CD8-positive, alpha-beta memory T cell (primary cell): ENCODE measurements at regions not wholly inside any gene's neighbourhood (a gene's known extent, or its start where the extent isn't known, plus 50 kb on each side); places are given as distances from the start of the nearest gene placed in this dataset.

ENCODE experiments used
- CTCF ChIA-PET: fragments of 350-600 bp; sonication (Branson Sonifier 250); formaldehyde crosslinking; loops from one replicate; lab custom pipeline; 2021; ENCODE audit warnings: antibody characterized with exemption; lab: Charles Lee
- POLR2A ChIA-PET: fragments of 350-600 bp; sonication (Branson Sonifier 250); formaldehyde crosslinking; loops from one replicate; lab custom pipeline; 2021; ENCODE audit warnings: antibody characterized with exemption; lab: Charles Lee
- DNase-seq, 5 donors: peaks; one replicate each; pipeline versions ENCODE4 v3.0.0 to v3.0.0-alpha.2; 2020 to 2022; ENCODE audit warnings: mixed read lengths in 1 of 5
- H3K27ac ChIP-seq: one replicate; pipeline ENCODE4 v1.7.0; 2013; ENCODE audit warnings: low read depth, mild to moderate bottlenecking, low read length, moderate library complexity
- H3K27me3 ChIP-seq: 2 replicates; pipeline ENCODE4 v1.7.0; 2013; ENCODE audit warnings: low read length, mild to moderate bottlenecking; ENCODE audit not compliant: insufficient read depth, poor library complexity, severe bottlenecking
- H3K36me3 ChIP-seq: 2 replicates; pipeline ENCODE4 v1.7.0; 2013; ENCODE audit warnings: mild to moderate bottlenecking, low read length, moderate library complexity; ENCODE audit not compliant: insufficient read depth
- H3K4me1 ChIP-seq: 2 replicates; pipeline ENCODE4 v1.7.0; 2013; ENCODE audit warnings: mild to moderate bottlenecking, low read length, moderate library complexity; ENCODE audit not compliant: insufficient read depth
- H3K4me3 ChIP-seq: 2 replicates; pipeline ENCODE4 v1.7.0; 2013; ENCODE audit warnings: mild to moderate bottlenecking, low read length
- H3K9me3 ChIP-seq: 2 replicates; pipeline ENCODE4 v1.7.0; 2013; ENCODE audit warnings: mild to moderate bottlenecking, low read length
- H3K27ac Mint-ChIP-seq, 8 donors: one replicate each; pipeline ENCODE4 v1.8.0; 2020 to 2021; ENCODE audit warnings: mixed read lengths in 8 of 8, mild to moderate bottlenecking in 6 of 8, inconsistent platforms in 3 of 8, moderate library complexity in 3 of 8
- H3K27me3 Mint-ChIP-seq, 2 donors: one replicate each; pipeline ENCODE4 v1.8.0; 2020 to 2021; ENCODE audit warnings: mixed read lengths in 2 of 2, mild to moderate bottlenecking in 1 of 2, moderate library complexity in 1 of 2
- H3K36me3 Mint-ChIP-seq, 3 donors: one replicate each; pipeline ENCODE4 v1.8.0; 2020 to 2021; ENCODE audit warnings: mixed read lengths in 3 of 3, inconsistent platforms in 1 of 3, mild to moderate bottlenecking in 1 of 3
- H3K4me1 Mint-ChIP-seq, 3 donors: one replicate each; pipeline ENCODE4 v1.8.0; 2020 to 2021; ENCODE audit warnings: mixed read lengths in 3 of 3, inconsistent platforms in 1 of 3, mild to moderate bottlenecking in 1 of 3
- H3K4me3 Mint-ChIP-seq, 7 donors: one replicate each; pipeline ENCODE4 v1.8.0; 2020 to 2021; ENCODE audit warnings: mixed read lengths in 7 of 7, mild to moderate bottlenecking in 6 of 7, moderate library complexity in 4 of 7, inconsistent platforms in 2 of 7
- H3K9me3 Mint-ChIP-seq, 5 donors: one replicate each; pipeline ENCODE4 v1.8.0; 2020 to 2022; ENCODE audit warnings: mixed read lengths in 5 of 5, mild to moderate bottlenecking in 3 of 5, moderate library complexity in 2 of 5, inconsistent platforms in 1 of 5

DNA sequence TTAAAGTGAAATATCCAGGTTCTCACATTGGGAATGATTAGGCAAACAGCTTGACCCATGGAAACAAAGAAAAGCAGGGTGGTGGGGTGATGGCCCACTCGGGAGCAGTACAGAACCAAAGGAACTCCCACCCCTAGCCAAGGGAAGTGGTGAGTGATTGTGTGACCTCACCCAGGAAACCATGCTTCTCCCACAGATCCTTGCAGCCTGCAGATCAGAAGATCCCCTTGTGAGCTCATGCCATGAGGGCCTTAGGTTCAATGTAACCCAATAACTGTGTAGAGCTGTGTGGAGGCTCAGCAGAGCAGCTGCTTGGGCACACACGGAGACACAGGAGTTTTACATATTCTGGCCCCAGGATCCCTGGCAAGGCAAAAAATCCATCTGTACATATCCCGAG lies 311.8 kb upstream of the DPYD start:
- H3K9me3 Mint-ChIP-seq: peaks cover 32 to 46% (median 40%) of the 10 kb centered on the region in 5 donors
- CTCF ChIA-PET: no interaction called here
- H3K4me3 ChIP-seq: no peak overlapping the region
- no peaks in the 10 kb centered on the region for H3K36me3 ChIP-seq
- peak overlapping the region in 1 of 8 donors; percentile 29 for H3K27ac Mint-ChIP-seq
- H3K27ac ChIP-seq: no peak overlapping the region
- POLR2A ChIA-PET: no interaction called here
- peaks cover 0 to 5% of the 10 kb centered on the region in 2 donors for H3K27me3 Mint-ChIP-seq
- H3K36me3 Mint-ChIP-seq: peaks cover 0 to 32% (median 1%) of the 10 kb centered on the region in 3 donors
- H3K4me1 Mint-ChIP-seq: peaks cover 0 to 9% (median 6%) of the 10 kb centered on the region in 3 donors
- no peaks in the 10 kb centered on the region for H3K9me3 ChIP-seq
- no peaks in the 10 kb centered on the region for H3K4me1 ChIP-seq
- peak overlapping the region in 4 of 7 donors; percentile 20 to 45 (median 36) for H3K4me3 Mint-ChIP-seq
- no peak for DNase-seq
- H3K27me3 ChIP-seq: no peaks in the 10 kb centered on the region

DNA sequence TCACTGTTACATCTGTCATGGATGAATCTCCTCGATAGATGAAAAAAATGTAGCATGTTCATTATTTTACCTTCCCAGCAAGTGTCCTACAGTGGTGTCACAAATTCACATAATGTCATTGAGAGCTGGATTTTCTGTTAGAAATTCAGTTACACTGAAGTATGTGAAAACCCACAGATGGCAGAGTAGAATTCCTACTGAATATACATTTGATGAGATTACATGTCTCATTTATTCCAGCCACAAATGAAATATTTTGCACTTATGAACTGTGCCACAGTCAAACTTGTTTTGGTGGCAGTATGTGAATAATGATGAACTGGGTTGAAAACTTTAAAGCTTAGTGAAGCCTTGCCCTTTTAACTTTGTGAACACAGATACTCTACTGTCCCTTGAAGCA lies 301.9 kb upstream of the DPYD start:
- H3K27me3 Mint-ChIP-seq: peaks cover 8 to 20% of the 10 kb centered on the region in 2 donors
- no peaks in the 10 kb centered on the region for H3K36me3 Mint-ChIP-seq
- Histone ChIP-seq H3K27me3 (no peaks in the 10 kb centered on the region), H3K36me3 (no peaks in the 10 kb centered on the region), H3K4me3 (no peak overlapping the region), H3K4me1 (no peaks in the 10 kb centered on the region), H3K27ac (no peak overlapping the region), H3K9me3 (no peaks in the 10 kb centered on the region)
- H3K27ac Mint-ChIP-seq: no peak overlapping the region
- no peaks in the 10 kb centered on the region for H3K4me1 Mint-ChIP-seq
- CTCF ChIA-PET: no interaction called here
- POLR2A ChIA-PET: no interaction called here
- peaks cover 0 to 3% (median 0%) of the 10 kb centered on the region in 5 donors for H3K9me3 Mint-ChIP-seq
- no peak for DNase-seq
- H3K4me3 Mint-ChIP-seq: no peak overlapping the region

DNA sequence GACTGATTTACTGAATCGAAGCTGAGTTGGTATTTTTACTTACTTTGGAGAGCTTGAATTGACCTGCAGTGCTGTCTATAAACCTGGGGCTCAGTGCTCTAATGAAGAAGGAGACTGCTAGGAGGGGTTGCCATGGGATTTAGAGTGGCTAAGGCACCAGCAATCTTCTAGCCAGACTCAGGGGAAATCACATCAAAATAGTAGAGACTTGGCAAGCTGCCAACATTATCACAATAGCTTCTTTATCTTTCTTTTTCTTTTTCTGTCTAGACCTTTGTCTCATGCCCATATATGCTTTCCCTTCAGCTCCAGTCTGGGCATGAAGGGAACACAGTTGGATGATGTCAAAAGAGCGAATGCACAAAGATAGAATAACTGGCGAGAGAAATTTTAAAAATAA lies 301.1 kb upstream of the DPYD start:
- Histone ChIP-seq H3K27me3 (no peaks in the 10 kb centered on the region), H3K36me3 (no peaks in the 10 kb centered on the region), H3K9me3 (no peaks in the 10 kb centered on the region), H3K4me1 (no peaks in the 10 kb centered on the region), H3K27ac (no peak overlapping the region), H3K4me3 (no peak overlapping the region)
- ChIA-PET CTCF (no interaction called here), POLR2A (interaction anchor here (0.6 kb wide), 1 partner anchor 281 kb away, joined by 3 read pairs; no protein-coding TSS in a partner anchor)
- H3K4me3 Mint-ChIP-seq: no peak overlapping the region
- no peaks in the 10 kb centered on the region for H3K36me3 Mint-ChIP-seq
- no peak for DNase-seq
- H3K27ac Mint-ChIP-seq: no peak overlapping the region
- H3K9me3 Mint-ChIP-seq: peaks cover 0 to 3% (median 0%) of the 10 kb centered on the region in 5 donors
- peaks cover 8 to 21% of the 10 kb centered on the region in 2 donors for H3K27me3 Mint-ChIP-seq
- no peaks in the 10 kb centered on the region for H3K4me1 Mint-ChIP-seq

DNA sequence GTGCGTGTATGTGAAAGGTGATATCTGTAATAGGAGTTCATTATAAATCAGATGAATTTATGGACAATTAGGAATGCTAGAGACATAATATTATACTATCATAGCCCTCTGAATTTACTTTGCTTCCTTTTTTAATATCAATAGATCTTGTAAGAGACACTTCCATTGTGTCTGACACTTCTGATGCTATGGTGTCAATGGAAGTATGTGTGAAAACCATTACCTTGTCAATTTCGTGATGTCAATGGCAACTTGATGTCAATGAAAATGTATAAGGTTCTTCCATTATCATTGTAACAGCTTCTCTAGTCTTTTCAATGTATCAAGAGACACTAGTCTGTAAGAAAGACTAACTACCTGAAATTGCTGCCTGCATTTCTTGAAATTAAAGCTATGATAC lies 296.8 kb upstream of the DPYD start:
- no peak overlapping the region for H3K27ac Mint-ChIP-seq
- ChIA-PET POLR2A (no interaction called here), CTCF (no interaction called here)
- no peak for DNase-seq
- no peaks in the 10 kb centered on the region for H3K4me1 ChIP-seq
- no peaks in the 10 kb centered on the region for H3K9me3 ChIP-seq
- H3K36me3 Mint-ChIP-seq: no peaks in the 10 kb centered on the region
- H3K36me3 ChIP-seq: no peaks in the 10 kb centered on the region
- no peak overlapping the region for H3K4me3 Mint-ChIP-seq
- H3K4me1 Mint-ChIP-seq: no peaks in the 10 kb centered on the region
- peaks cover 5 to 25% of the 10 kb centered on the region in 2 donors for H3K27me3 Mint-ChIP-seq
- H3K27ac ChIP-seq: no peak overlapping the region
- H3K9me3 Mint-ChIP-seq: no peaks in the 10 kb centered on the region
- no peaks in the 10 kb centered on the region for H3K27me3 ChIP-seq
- H3K4me3 ChIP-seq: no peak overlapping the region

DNA sequence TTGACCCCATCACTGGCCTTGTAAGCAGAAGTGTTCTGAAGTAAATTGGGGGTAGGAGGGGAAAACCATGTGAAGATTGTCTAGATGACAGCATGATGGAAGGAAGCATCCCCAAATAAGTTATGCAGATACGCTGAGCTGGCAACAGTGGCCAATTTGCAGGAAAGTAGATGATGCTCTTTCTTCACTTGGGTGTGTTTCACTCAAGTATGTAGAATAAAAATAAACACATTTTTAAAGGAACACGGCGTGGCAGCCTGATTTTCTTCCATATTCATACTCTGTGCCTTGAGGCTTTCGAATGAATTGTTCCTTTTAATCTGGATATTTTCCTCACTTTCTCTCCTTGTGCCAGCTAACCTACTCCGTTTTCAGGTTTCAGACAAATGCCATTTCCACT lies 295.5 kb upstream of the DPYD start:
- H3K27me3 ChIP-seq: no peaks in the 10 kb centered on the region
- Mint-ChIP-seq H3K4me1 (no peaks in the 10 kb centered on the region), H3K4me3 (no peak overlapping the region), H3K36me3 (no peaks in the 10 kb centered on the region), H3K27ac (no peak overlapping the region), H3K9me3 (no peaks in the 10 kb centered on the region), H3K27me3 (peaks cover 5 to 17% of the 10 kb centered on the region in 2 donors)
- POLR2A ChIA-PET: no interaction called here
- CTCF ChIA-PET: no interaction called here
- no peaks in the 10 kb centered on the region for H3K4me1 ChIP-seq
- H3K9me3 ChIP-seq: no peaks in the 10 kb centered on the region
- no peak for DNase-seq
- no peak overlapping the region for H3K27ac ChIP-seq
- H3K36me3 ChIP-seq: no peaks in the 10 kb centered on the region
- no peak overlapping the region for H3K4me3 ChIP-seq

DNA sequence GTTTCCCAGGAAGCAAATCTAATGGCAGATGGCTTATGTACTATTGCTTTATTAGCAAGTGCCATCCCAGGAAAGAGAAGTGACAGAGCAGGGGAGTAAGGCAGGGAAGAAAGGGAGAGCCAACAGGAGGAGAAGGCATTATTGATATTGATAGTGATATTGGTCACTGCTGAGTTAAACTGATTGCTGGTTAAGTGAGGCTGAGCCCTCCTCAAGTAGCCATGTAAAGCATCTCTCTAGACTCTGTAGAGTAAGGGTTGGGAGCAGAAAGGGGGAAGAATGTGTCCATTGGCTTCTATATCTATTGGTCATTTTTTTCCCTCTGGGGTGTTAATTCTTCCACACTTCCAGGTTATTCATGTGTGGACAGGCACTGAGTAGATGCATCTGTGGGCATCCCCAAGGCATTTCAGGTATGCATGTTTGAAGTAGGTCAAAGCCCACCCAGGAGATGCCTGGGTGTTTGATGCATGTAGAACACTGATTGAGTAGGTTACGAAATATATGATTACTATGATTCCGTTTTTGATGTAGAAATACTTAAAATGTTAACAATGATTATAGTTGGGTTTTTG lies 290.5 kb upstream of the DPYD start:
- peaks cover under 1 to 6% of the 10 kb centered on the region in 2 donors for H3K27me3 Mint-ChIP-seq
- no peaks in the 10 kb centered on the region for H3K36me3 Mint-ChIP-seq
- H3K9me3 Mint-ChIP-seq: no peaks in the 10 kb centered on the region
- Histone ChIP-seq H3K4me1 (no peaks in the 10 kb centered on the region), H3K9me3 (no peaks in the 10 kb centered on the region), H3K36me3 (no peaks in the 10 kb centered on the region), H3K4me3 (no peak overlapping the region), H3K27me3 (no peaks in the 10 kb centered on the region), H3K27ac (no peak overlapping the region)
- H3K27ac Mint-ChIP-seq: no peak overlapping the region
- no peak overlapping the region for H3K4me3 Mint-ChIP-seq
- H3K4me1 Mint-ChIP-seq: no peaks in the 10 kb centered on the region
- DNase-seq: no peak
- ChIA-PET POLR2A (no interaction called here), CTCF (no interaction called here)

DNA sequence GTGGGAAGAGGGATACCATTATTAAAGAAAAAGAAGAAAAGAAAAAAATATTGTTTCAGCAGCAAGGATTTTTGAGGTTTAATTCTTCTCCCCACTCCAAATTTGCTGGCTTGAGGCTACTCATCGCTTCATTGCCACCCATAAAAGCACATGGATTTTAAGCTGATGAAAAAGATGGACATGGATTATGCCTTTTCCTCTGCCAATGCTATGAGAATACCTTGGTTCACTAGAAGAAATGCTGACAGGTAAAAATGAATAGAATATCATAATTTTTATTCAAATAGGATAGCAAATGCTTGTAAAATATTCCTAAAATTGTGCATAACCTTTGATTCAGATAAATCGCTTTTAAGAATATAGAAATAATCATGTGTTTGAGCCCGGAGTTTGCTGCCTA lies 289.7 kb upstream of the DPYD start:
- H3K4me3 ChIP-seq: no peak overlapping the region
- Mint-ChIP-seq H3K27ac (no peak overlapping the region), H3K27me3 (peaks cover 0 to 3% of the 10 kb centered on the region in 2 donors), H3K36me3 (no peaks in the 10 kb centered on the region), H3K9me3 (no peaks in the 10 kb centered on the region), H3K4me1 (no peaks in the 10 kb centered on the region), H3K4me3 (no peak overlapping the region)
- no peaks in the 10 kb centered on the region for H3K4me1 ChIP-seq
- H3K27me3 ChIP-seq: no peaks in the 10 kb centered on the region
- ChIA-PET CTCF (no interaction called here), POLR2A (no interaction called here)
- no peaks in the 10 kb centered on the region for H3K36me3 ChIP-seq
- no peaks in the 10 kb centered on the region for H3K9me3 ChIP-seq
- H3K27ac ChIP-seq: no peak overlapping the region
- no peak for DNase-seq

DNA sequence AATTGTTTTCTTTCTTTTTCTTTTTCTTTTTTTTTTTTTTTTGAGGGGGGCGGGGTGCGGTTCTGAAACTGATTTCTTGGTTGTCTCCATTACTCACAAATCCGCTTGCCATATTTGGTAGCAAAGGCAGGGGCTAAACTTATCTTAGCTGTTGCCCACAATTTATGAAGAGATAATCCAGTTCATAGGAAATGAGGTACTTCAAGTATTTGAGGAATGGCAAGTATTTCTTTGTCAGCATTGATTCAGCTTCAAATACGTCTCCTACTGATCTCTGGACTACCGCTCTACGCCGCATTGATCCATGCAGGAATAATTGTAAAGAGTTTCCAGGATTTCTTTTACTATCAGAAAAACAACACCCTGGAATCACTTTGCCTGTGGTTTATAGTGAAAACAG lies 289.2 kb upstream of the DPYD start:
- Mint-ChIP-seq H3K27ac (no peak overlapping the region), H3K4me1 (no peaks in the 10 kb centered on the region), H3K36me3 (no peaks in the 10 kb centered on the region), H3K27me3 (peaks cover 0 to 1% of the 10 kb centered on the region in 2 donors), H3K4me3 (no peak overlapping the region), H3K9me3 (no peaks in the 10 kb centered on the region)
- Histone ChIP-seq H3K36me3 (no peaks in the 10 kb centered on the region), H3K27ac (no peak overlapping the region), H3K9me3 (no peaks in the 10 kb centered on the region), H3K27me3 (no peaks in the 10 kb centered on the region), H3K4me1 (no peaks in the 10 kb centered on the region), H3K4me3 (no peak overlapping the region)
- ChIA-PET CTCF (no interaction called here), POLR2A (no interaction called here)
- no peak for DNase-seq
